ENCODE measurements at regions not wholly inside any gene's neighbourhood (a gene's known extent, or its start where the extent isn't known, plus 50 kb on each side); places are given as distances from the start of the nearest gene placed in this dataset.

GRCh38 chr4:26044524-26044923, 130.5 kb downstream of the SMIM20 start:
- H3K4me3 ChIP-seq (ENCODE audit: low read length): no peak overlapping the region
- no peak for DNase-seq (ENCODE audit: low read depth)
- TF ChIP-seq, protein P1, sequence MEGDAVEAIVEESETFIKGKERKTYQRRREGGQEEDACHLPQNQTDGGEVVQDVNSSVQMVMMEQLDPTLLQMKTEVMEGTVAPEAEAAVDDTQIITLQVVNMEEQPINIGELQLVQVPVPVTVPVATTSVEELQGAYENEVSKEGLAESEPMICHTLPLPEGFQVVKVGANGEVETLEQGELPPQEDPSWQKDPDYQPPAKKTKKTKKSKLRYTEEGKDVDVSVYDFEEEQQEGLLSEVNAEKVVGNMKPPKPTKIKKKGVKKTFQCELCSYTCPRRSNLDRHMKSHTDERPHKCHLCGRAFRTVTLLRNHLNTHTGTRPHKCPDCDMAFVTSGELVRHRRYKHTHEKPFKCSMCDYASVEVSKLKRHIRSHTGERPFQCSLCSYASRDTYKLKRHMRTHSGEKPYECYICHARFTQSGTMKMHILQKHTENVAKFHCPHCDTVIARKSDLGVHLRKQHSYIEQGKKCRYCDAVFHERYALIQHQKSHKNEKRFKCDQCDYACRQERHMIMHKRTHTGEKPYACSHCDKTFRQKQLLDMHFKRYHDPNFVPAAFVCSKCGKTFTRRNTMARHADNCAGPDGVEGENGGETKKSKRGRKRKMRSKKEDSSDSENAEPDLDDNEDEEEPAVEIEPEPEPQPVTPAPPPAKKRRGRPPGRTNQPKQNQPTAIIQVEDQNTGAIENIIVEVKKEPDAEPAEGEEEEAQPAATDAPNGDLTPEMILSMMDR (IDR thresholded peaks at IDR 0.05; ENCODE audit: insufficient read depth, low read depth, low read length, missing control alignments): no peak

DNA sequence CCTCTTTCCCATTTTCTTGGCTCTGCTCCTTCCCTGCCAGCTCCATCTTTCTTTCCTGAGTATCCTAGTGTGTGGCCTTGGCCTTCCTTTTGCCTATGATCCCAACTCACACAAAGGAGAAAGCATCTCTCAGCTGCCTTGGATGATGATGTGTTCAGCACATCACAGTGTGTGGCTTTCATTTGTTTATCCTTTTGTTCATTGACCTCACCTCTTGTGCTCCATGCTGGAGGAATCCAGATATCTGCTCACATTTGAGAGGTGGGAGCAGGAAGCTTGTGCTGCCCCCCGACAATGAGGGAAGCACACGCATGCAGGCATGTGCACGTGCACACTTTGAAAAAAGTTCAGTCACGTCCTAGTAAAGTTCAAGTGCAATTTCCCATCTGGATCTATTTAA, 131.0 kb downstream of the SMIM20 start:
- TF ChIP-seq, protein P1 (IDR thresholded peaks at IDR 0.05; ENCODE audit: insufficient read depth, low read depth, low read length, missing control alignments): no peak
- no peak overlapping the region for H3K4me3 ChIP-seq (ENCODE audit: low read length)
- no peak for DNase-seq (ENCODE audit: low read depth)

DNA sequence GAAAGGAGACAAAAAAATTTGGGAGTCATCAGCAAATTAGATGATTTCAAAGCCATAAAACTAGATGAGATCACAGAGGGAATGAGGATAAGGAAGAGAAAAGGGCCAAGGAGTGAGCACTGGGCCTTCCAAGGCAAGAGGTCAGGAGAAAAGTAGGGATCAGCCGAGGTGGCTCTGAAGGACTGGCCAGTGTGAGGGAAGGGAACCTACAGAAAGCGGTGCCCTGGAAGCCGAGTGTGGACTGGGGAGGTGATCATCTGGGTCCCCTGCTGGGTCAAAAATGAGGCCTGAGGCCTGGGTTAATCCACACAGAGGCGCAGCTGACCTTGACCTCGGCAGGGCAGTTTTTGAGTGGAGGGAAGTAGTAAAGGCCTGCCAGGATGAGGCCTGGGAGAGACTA, 133.8 kb downstream of the SMIM20 start:
- no peak overlapping the region for H3K4me3 ChIP-seq (ENCODE audit: low read length)
- no peak for DNase-seq (ENCODE audit: low read depth)
- TF ChIP-seq, protein P1 (IDR thresholded peaks at IDR 0.05; ENCODE audit: insufficient read depth, low read depth, low read length, missing control alignments): no peak

GRCh38 chr4:26048378-26048882, 134.4 kb downstream of the SMIM20 start:
- no peak overlapping the region for H3K4me3 ChIP-seq (ENCODE audit: low read length)
- peak; percentile 86 for DNase-seq (ENCODE audit: low read depth)
- TF ChIP-seq, protein P1 (IDR thresholded peaks at IDR 0.05; ENCODE audit: insufficient read depth, low read depth, low read length, missing control alignments): no peak

DNA sequence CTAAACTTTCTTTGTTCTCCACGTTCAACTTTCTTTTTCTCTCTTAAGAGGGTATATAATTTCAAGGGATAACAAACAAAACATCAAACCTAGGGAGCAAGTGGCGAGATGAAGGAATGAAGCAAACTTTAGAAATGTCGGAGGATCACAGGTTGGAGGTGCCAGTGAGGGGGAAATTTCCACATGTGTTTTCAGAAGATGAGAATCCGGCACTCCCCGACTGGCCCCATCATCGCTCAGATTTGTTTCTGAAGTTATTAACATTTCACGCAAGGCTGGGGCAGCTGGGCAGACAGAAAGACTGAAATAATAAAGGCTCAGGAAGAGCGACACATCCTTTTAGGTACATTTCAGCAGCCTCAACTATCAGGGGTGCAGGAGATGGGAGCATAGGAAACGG, 134.9 kb downstream of the SMIM20 start:
- no peak for DNase-seq (ENCODE audit: low read depth)
- TF ChIP-seq, protein P1 (IDR thresholded peaks at IDR 0.05; ENCODE audit: insufficient read depth, low read depth, low read length, missing control alignments): no peak
- H3K4me3 ChIP-seq (ENCODE audit: low read length): no peak overlapping the region

DNA sequence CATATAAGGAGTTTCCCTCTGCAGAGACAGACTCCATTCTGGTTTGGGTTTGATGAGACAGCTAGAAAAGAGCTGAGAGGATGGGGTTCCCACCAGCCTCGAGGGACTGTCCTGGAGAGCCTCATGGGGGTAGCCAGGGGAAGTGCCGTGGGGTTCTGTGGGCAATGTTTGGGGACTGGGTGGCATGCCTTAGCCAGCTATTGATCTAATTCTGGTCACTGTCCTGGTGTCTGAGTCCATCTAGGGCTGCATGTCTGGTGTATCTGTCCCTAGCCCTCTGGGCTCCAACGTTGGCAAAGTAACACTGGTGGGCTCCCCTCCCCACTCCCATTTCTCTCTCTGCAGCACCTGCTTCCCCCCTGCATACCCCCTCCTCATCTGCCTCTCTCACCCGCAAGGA, 135.4 kb downstream of the SMIM20 start:
- no peak for DNase-seq (ENCODE audit: low read depth)
- TF ChIP-seq, protein P1 (IDR thresholded peaks at IDR 0.05; ENCODE audit: insufficient read depth, low read depth, low read length, missing control alignments): no peak
- H3K4me3 ChIP-seq (ENCODE audit: low read length): no peak overlapping the region

DNA sequence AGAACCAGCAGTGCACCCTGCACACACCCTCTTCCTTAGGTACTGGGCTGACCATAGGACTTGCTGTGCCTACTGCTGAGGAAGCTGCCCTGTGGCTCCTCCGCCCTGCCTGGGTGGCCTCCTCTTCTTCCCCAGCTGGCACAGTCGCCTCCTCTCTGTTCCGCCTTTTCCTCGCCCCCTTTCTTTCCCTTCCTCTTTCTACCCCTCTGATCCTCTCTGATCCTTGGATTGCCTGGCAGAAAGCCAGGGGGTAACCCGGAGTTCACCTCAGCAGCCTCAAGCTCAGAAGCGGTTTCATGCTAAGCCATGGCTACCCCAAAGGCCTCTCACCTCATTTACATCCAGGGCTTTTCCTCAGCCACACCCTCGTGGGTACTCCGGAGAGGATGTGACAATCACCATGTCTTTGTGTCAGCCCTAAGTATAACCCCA, 136.2 kb downstream of the SMIM20 start:
- TF ChIP-seq, protein P1 (IDR thresholded peaks at IDR 0.05; ENCODE audit: insufficient read depth, low read depth, low read length, missing control alignments): no peak
- no peak for DNase-seq (ENCODE audit: low read depth)
- no peak overlapping the region for H3K4me3 ChIP-seq (ENCODE audit: low read length)
